IgD-negative memory B cell (primary cell): ENCODE measurements at regions not wholly inside any gene's neighbourhood (a gene's known extent, or its start where the extent isn't known, plus 50 kb on each side); places are given as distances from the start of the nearest gene placed in this dataset.

ENCODE experiments used
- H3K27ac Mint-ChIP-seq, 3 donors: one replicate each; pipeline ENCODE4 v1.8.0; 2020 to 2022; ENCODE audit warnings: mild to moderate bottlenecking in 3 of 3, mixed read lengths in 3 of 3, moderate library complexity in 1 of 3
- H3K27me3 Mint-ChIP-seq: one replicate; pipeline ENCODE4 v1.8.0; 2021; ENCODE audit warnings: mixed read lengths
- H3K36me3 Mint-ChIP-seq: one replicate; pipeline ENCODE4 v1.8.0; 2020; ENCODE audit warnings: mild to moderate bottlenecking, mixed read lengths
- H3K4me1 Mint-ChIP-seq, 3 donors: one replicate each; pipeline ENCODE4 v1.8.0; 2020 to 2022; ENCODE audit warnings: mixed read lengths in 3 of 3, mild to moderate bottlenecking in 1 of 3
- H3K4me3 Mint-ChIP-seq, 4 donors: one replicate each; pipeline ENCODE4 v1.8.0; 2020 to 2022; ENCODE audit warnings: mild to moderate bottlenecking in 4 of 4, mixed read lengths in 4 of 4, moderate library complexity in 3 of 4
- H3K9me3 Mint-ChIP-seq, 3 donors: one replicate each; pipeline ENCODE4 v1.8.0; 2020 to 2021; ENCODE audit warnings: mixed read lengths in 3 of 3, mild to moderate bottlenecking in 1 of 3

GRCh38 chr1:83637009-83637408 lies 361.9 kb downstream of the TTLL7 start:
- Mint-ChIP-seq H3K4me3 (no peak overlapping the region), H3K27ac (no peak overlapping the region), H3K4me1 (peaks cover 0 to 1% (median 0%) of the 10 kb centered on the region in 3 donors), H3K9me3 (no peaks in the 10 kb centered on the region), H3K27me3 (peaks cover 2% of the 10 kb centered on the region), H3K36me3 (no peaks in the 10 kb centered on the region)

- Mint-ChIP-seq H3K27ac (no peak overlapping the region), H3K9me3 (no peaks in the 10 kb centered on the region), H3K27me3 (peaks cover 2% of the 10 kb centered on the region), H3K4me3 (no peak overlapping the region), H3K4me1 (no peaks in the 10 kb centered on the region), H3K36me3 (no peaks in the 10 kb centered on the region)
Observed at GRCh38 chr1:83632906-83633305, 366.0 kb downstream of the TTLL7 start.

- peaks cover 2% of the 10 kb centered on the region for H3K27me3 Mint-ChIP-seq
- no peak overlapping the region for H3K4me3 Mint-ChIP-seq
- H3K27ac Mint-ChIP-seq: peak overlapping the region in 1 of 3 donors; percentile 73
- no peaks in the 10 kb centered on the region for H3K36me3 Mint-ChIP-seq
- no peaks in the 10 kb centered on the region for H3K9me3 Mint-ChIP-seq
- peaks cover under 1 to 3% (median 2%) of the 10 kb centered on the region in 3 donors for H3K4me1 Mint-ChIP-seq
Observed at GRCh38 chr1:83631851-83632250, 367.1 kb downstream of the TTLL7 start.

- no peak overlapping the region for H3K4me3 Mint-ChIP-seq
- no peak overlapping the region for H3K27ac Mint-ChIP-seq
- H3K9me3 Mint-ChIP-seq: no peaks in the 10 kb centered on the region
- H3K4me1 Mint-ChIP-seq: peaks cover 8 to 10% (median 10%) of the 10 kb centered on the region in 3 donors
- no peaks in the 10 kb centered on the region for H3K27me3 Mint-ChIP-seq
- no peaks in the 10 kb centered on the region for H3K36me3 Mint-ChIP-seq
Observed at GRCh38 chr1:83627045-83627444, 371.9 kb downstream of the TTLL7 start.

GRCh38 chr1:83626603-83627002 lies 372.3 kb downstream of the TTLL7 start:
- H3K27ac Mint-ChIP-seq: no peak overlapping the region
- no peaks in the 10 kb centered on the region for H3K9me3 Mint-ChIP-seq
- peaks cover 8 to 10% (median 10%) of the 10 kb centered on the region in 3 donors for H3K4me1 Mint-ChIP-seq
- H3K27me3 Mint-ChIP-seq: no peaks in the 10 kb centered on the region
- H3K36me3 Mint-ChIP-seq: no peaks in the 10 kb centered on the region
- H3K4me3 Mint-ChIP-seq: peak overlapping the region in 2 of 4 donors; percentile 2 to 7

- Mint-ChIP-seq H3K4me3 (no peak overlapping the region), H3K27me3 (no peaks in the 10 kb centered on the region), H3K9me3 (peaks cover 0 to 2% (median 0%) of the 10 kb centered on the region in 3 donors), H3K36me3 (no peaks in the 10 kb centered on the region), H3K27ac (no peak overlapping the region), H3K4me1 (peaks cover 8 to 10% (median 10%) of the 10 kb centered on the region in 3 donors)
Observed at GRCh38 chr1:83625646-83626045, 373.3 kb downstream of the TTLL7 start.

- Mint-ChIP-seq H3K9me3 (peaks cover 0 to 2% (median 0%) of the 10 kb centered on the region in 3 donors), H3K27me3 (no peaks in the 10 kb centered on the region), H3K4me3 (no peak overlapping the region), H3K36me3 (no peaks in the 10 kb centered on the region), H3K27ac (no peak overlapping the region), H3K4me1 (peaks cover 0 to 3% (median 2%) of the 10 kb centered on the region in 3 donors)
Observed at GRCh38 chr1:83620016-83620415, 378.9 kb downstream of the TTLL7 start.

- H3K4me3 Mint-ChIP-seq: no peak overlapping the region
- no peaks in the 10 kb centered on the region for H3K27me3 Mint-ChIP-seq
- no peaks in the 10 kb centered on the region for H3K36me3 Mint-ChIP-seq
- H3K4me1 Mint-ChIP-seq: no peaks in the 10 kb centered on the region
- no peak overlapping the region for H3K27ac Mint-ChIP-seq
- peaks cover 0 to 2% (median 0%) of the 10 kb centered on the region in 3 donors for H3K9me3 Mint-ChIP-seq
Observed at GRCh38 chr1:83619170-83619896, 379.6 kb downstream of the TTLL7 start.

- no peaks in the 10 kb centered on the region for H3K27me3 Mint-ChIP-seq
- peaks cover 0 to 2% (median 0%) of the 10 kb centered on the region in 3 donors for H3K9me3 Mint-ChIP-seq
- no peaks in the 10 kb centered on the region for H3K36me3 Mint-ChIP-seq
- H3K4me3 Mint-ChIP-seq: no peak overlapping the region
- no peaks in the 10 kb centered on the region for H3K4me1 Mint-ChIP-seq
- H3K27ac Mint-ChIP-seq: no peak overlapping the region
Observed at GRCh38 chr1:83617883-83618282, 381.0 kb downstream of the TTLL7 start.

- Mint-ChIP-seq H3K4me3 (no peak overlapping the region), H3K27ac (no peak overlapping the region)
Observed at GRCh38 chr1:83615370-83615769, 383.6 kb downstream of the TTLL7 start.

GRCh38 chr1:83606416-83606955 lies 392.4 kb downstream of the TTLL7 start:
- Mint-ChIP-seq H3K4me1 (peaks cover 0 to 1% (median 0%) of the 10 kb centered on the region in 3 donors), H3K4me3 (no peak overlapping the region), H3K36me3 (no peaks in the 10 kb centered on the region), H3K9me3 (peaks cover 0 to 4% (median 2%) of the 10 kb centered on the region in 3 donors), H3K27me3 (no peaks in the 10 kb centered on the region), H3K27ac (no peak overlapping the region)

More at GRCh38 chr1:83615370-83615769, 383.6 kb downstream of the TTLL7 start:
- Mint-ChIP-seq H3K27me3 (no peaks in the 10 kb centered on the region), H3K9me3 (no peaks in the 10 kb centered on the region), H3K4me1 (no peaks in the 10 kb centered on the region), H3K36me3 (peaks cover 2% of the 10 kb centered on the region)

- Mint-ChIP-seq H3K4me3 (no peak overlapping the region), H3K27me3 (peaks cover 2% of the 10 kb centered on the region), H3K36me3 (peaks cover 2% of the 10 kb centered on the region), H3K9me3 (peaks cover 0 to 13% (median 6%) of the 10 kb centered on the region in 3 donors), H3K27ac (no peak overlapping the region), H3K4me1 (peaks cover 0 to 5% (median 3%) of the 10 kb centered on the region in 3 donors)
Observed at GRCh38 chr1:83596331-83596730, 402.6 kb downstream of the TTLL7 start.

GRCh38 chr1:83593073-83593472 lies 405.9 kb downstream of the TTLL7 start:
- Mint-ChIP-seq H3K4me3 (no peak overlapping the region), H3K4me1 (peaks cover 0 to 5% (median 3%) of the 10 kb centered on the region in 3 donors), H3K27me3 (peaks cover 2% of the 10 kb centered on the region), H3K27ac (no peak overlapping the region), H3K36me3 (peaks cover 3% of the 10 kb centered on the region), H3K9me3 (peaks cover 0 to 3% (median under 1%) of the 10 kb centered on the region in 3 donors)

GRCh38 chr1:83588140-83588539 lies 410.8 kb downstream of the TTLL7 start:
- no peak overlapping the region for H3K4me3 Mint-ChIP-seq
- H3K27me3 Mint-ChIP-seq: peaks cover 2% of the 10 kb centered on the region

GRCh38 chr1:83583351-83584014 lies 415.4 kb downstream of the TTLL7 start:
- peaks cover 1% of the 10 kb centered on the region for H3K36me3 Mint-ChIP-seq
- H3K4me1 Mint-ChIP-seq: peaks cover 0 to 1% (median 0%) of the 10 kb centered on the region in 3 donors
- H3K27ac Mint-ChIP-seq: no peak overlapping the region
- no peaks in the 10 kb centered on the region for H3K27me3 Mint-ChIP-seq
- peaks cover 0 to 9% (median 9%) of the 10 kb centered on the region in 3 donors for H3K9me3 Mint-ChIP-seq
- peak overlapping the region in 1 of 4 donors; percentile 17 for H3K4me3 Mint-ChIP-seq

More at GRCh38 chr1:83588140-83588539, 410.8 kb downstream of the TTLL7 start:
- Mint-ChIP-seq H3K27ac (no peak overlapping the region), H3K36me3 (peaks cover 1% of the 10 kb centered on the region), H3K9me3 (peaks cover 0 to 4% (median 2%) of the 10 kb centered on the region in 3 donors), H3K4me1 (peaks cover 0 to 5% (median 0%) of the 10 kb centered on the region in 3 donors)
